ENCODE measurements at regions not wholly inside any gene's neighbourhood (a gene's known extent, or its start where the extent isn't known, plus 50 kb on each side); places are given as distances from the start of the nearest gene placed in this dataset.

DNA sequence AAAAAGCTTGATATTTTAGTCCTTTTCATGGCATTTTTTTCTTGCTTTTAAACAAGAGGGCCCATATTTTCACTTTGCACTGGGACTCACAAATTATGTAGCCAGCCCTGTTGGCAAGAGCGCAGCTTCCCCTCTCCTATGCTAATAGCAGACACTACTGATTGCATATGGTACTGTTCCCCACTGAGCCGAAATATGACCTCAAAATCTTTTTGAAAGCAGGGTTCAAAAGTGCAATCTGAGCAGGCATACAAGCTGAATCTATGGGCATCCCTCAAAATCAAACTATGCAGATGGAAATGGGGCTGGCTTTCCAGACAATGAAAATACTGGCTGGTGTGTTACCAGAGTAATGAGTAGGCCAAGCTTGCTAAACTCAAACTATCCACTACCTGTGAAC is 225.2 kb upstream of the SETMAR start:
- no peak for DNase-seq
- Histone ChIP-seq H3K36me3 (no peaks in the 10 kb centered on the region), H3K9me3 (no peaks in the 10 kb centered on the region), H3K4me1 (peaks cover 0 to 9% (median 0%) of the 10 kb centered on the region in 4 donors), H3K27me3 (no peaks in the 10 kb centered on the region), H3K27ac (no peak overlapping the region), H3K4me3 (no peak overlapping the region)
- 83% methylated on average over 2 of the region's 2 CpGs for WGBS (ENCODE audit: insufficient coverage, low coverage, low lambda C conversion rate, missing lambda C conversion rate)
- TF ChIP-seq, protein P1, sequence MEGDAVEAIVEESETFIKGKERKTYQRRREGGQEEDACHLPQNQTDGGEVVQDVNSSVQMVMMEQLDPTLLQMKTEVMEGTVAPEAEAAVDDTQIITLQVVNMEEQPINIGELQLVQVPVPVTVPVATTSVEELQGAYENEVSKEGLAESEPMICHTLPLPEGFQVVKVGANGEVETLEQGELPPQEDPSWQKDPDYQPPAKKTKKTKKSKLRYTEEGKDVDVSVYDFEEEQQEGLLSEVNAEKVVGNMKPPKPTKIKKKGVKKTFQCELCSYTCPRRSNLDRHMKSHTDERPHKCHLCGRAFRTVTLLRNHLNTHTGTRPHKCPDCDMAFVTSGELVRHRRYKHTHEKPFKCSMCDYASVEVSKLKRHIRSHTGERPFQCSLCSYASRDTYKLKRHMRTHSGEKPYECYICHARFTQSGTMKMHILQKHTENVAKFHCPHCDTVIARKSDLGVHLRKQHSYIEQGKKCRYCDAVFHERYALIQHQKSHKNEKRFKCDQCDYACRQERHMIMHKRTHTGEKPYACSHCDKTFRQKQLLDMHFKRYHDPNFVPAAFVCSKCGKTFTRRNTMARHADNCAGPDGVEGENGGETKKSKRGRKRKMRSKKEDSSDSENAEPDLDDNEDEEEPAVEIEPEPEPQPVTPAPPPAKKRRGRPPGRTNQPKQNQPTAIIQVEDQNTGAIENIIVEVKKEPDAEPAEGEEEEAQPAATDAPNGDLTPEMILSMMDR (IDR thresholded peaks at IDR 0.05), result no peak
- no peak for TF ChIP-seq POLR2A (IDR thresholded peaks at IDR 0.05)
- no peak for ATAC-seq
- intact Hi-C loops (cut with DNase I), result no loop called here

DNA sequence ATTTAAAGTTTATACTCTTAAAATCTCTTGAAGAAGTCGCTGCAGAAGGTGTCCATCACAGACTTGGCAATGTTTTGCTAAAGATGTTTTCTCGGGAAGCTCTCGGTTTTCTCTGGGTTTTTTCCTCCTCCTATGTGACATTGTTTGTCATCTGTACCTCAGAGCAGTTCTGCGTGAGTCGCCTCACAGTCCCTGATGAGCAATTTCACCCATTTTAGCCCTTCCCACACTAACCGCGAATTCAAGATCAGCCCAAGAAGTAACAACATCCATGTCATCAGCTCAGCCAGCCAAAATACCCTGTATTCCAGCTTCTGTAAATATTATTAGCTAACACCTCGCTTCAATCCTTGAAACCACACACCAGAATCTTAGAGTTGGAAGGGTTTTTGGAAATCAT is 224.3 kb upstream of the SETMAR start:
- 69% methylated on average over 7 of the region's 8 CpGs for WGBS (ENCODE audit: insufficient coverage, low coverage, low lambda C conversion rate, missing lambda C conversion rate)
- TF ChIP-seq, protein P1 (IDR thresholded peaks at IDR 0.05), result no peak
- no peak for TF ChIP-seq POLR2A (IDR thresholded peaks at IDR 0.05)
- Histone ChIP-seq H3K36me3 (no peaks in the 10 kb centered on the region), H3K4me1 (peaks cover 0 to 9% (median 0%) of the 10 kb centered on the region in 4 donors), H3K27ac (no peak overlapping the region), H3K4me3 (no peak overlapping the region), H3K27me3 (no peaks in the 10 kb centered on the region), H3K9me3 (no peaks in the 10 kb centered on the region)
- intact Hi-C loops (cut with DNase I), result no loop called here
- no peak for DNase-seq
- no peak for ATAC-seq

DNA sequence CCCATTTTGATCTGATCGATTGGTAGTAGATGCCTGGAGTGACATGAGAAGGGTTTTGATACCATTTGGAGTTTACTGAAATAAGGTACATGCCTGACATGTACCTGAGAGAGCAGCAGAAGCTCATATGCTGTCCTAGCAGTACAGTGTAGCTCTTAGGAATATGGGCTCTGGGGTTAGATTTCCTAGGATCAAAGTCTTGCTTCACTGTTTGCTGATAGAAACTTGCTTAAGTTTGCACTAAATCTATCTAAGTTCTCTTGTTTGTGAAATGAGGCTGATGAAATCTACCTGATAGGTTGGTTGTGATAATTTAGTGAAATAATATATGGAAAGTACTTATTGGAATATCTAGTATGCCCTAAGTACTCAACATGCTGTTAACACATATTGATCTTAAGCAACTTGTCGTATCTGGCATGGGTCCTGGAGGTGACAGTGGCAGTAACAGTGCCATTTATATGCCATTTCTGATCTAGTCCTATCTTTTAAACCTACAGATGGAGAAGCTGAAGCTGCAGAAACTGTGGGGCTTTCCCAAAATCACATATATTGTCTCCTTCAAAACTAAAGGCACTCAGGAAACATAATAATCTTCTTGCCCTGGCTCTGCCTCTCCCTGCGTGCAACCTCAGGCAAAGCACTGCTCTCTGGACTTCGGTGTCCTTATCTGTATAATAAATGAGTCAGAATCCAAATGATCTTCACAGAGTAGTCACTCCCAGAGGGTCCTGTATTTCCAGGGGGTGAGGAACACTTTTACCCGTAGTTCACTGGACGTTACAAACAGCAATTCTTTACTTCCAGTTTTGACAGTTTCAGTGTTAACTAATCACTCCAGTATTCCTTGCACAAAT is 223.6 kb upstream of the SETMAR start:
- no peak overlapping the region for H3K4me3 ChIP-seq
- ATAC-seq (peak; percentile 38 to 84 (median 69)), DNase-seq (no peak)
- peaks cover 0 to 9% (median 0%) of the 10 kb centered on the region in 4 donors for H3K4me1 ChIP-seq
- H3K27me3 ChIP-seq, result no peaks in the 10 kb centered on the region
- no peak overlapping the region for H3K27ac ChIP-seq
- H3K36me3 ChIP-seq, result no peaks in the 10 kb centered on the region
- TF ChIP-seq POLR2A (IDR thresholded peaks at IDR 0.05), result no peak
- TF ChIP-seq, protein P1 (IDR thresholded peaks at IDR 0.05), result no peak
- H3K9me3 ChIP-seq, result no peaks in the 10 kb centered on the region
- 33% methylated on average over 6 of the region's 6 CpGs for WGBS (ENCODE audit: insufficient coverage, low coverage, low lambda C conversion rate, missing lambda C conversion rate)
- intact Hi-C loops (cut with DNase I), result no loop called here

DNA sequence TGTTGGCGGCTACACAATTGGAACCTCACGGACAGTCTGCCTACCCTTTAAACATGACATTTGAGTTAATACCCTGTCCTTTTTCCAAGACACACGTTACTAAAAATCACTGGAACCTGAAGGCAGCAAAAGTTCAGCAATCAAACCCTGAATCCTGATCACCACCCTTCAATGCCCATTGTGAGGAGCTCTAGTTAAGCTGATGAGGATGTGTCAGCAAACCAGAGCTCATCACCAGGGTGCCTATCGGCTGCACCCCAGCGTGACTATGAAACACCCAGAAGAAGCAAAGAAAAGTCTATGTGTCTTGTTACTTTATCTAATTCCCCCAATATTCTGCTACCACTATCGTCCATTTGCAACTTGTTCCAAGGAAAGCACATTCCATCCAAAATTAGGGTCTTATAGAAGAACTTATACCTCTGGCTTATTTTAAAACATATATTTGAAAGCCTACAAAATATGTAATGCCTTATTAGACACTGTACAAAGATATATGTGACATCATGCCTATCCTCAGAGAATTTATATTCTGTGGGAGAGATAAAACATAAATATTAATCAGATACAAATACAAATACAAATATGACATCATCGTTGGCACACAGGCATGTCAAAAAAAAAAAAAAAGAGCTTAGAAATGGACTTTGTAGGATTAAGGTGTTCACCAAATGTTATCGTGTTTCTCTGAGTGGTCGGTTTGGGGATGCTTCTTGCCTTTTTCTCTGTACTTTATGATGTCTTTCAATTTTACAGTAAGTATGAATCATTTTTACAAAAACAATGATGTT is 219.7 kb upstream of the SETMAR start:
- TF ChIP-seq, protein P1 (IDR thresholded peaks at IDR 0.05), result no peak
- TF ChIP-seq POLR2A (IDR thresholded peaks at IDR 0.05), result no peak
- 75% methylated on average over 9 of the region's 9 CpGs for WGBS (ENCODE audit: insufficient coverage, low coverage, low lambda C conversion rate, missing lambda C conversion rate)
- Histone ChIP-seq H3K4me3 (no peak overlapping the region), H3K27ac (no peak overlapping the region), H3K4me1 (peaks cover 0 to 9% (median 0%) of the 10 kb centered on the region in 4 donors), H3K27me3 (no peaks in the 10 kb centered on the region), H3K36me3 (no peaks in the 10 kb centered on the region), H3K9me3 (no peaks in the 10 kb centered on the region)
- ATAC-seq (no peak), DNase-seq (no peak)
- intact Hi-C loops (cut with DNase I), result no loop called here

All from right lobe of liver (tissue), 6 donors.